Endothelial cell of umbilical vein (primary cell): ENCODE measurements at regions not wholly inside any gene's neighbourhood (a gene's known extent, or its start where the extent isn't known, plus 50 kb on each side); places are given as distances from the start of the nearest gene placed in this dataset.

Experiments used
- BruUV-seq: library from RNA; stranded (reverse); fragments of 400-500 nt; replicated peaks from 2 replicates; lab custom pipeline; 2021; lab: Mats Ljungman, UMichigan
- CTCF ChIA-PET: fragments of 300-600, 350-600 bp; sonication (Branson Sonifier 250); formaldehyde crosslinking; loops from one replicate; lab custom pipeline; 2021; ENCODE audit warnings: antibody characterized with exemption, inconsistent platforms; lab: Charles Lee
- POLR2A ChIA-PET: fragments of 300-600, 350-600 bp; sonication (Branson Sonifier 250); formaldehyde crosslinking; loops from one replicate; lab custom pipeline; 2021; ENCODE audit warnings: antibody characterized with exemption, inconsistent platforms; lab: Charles Lee
- DNase-seq: peaks from one replicate; pipeline ENCODE4 v3.0.0-alpha.2; 2011; ENCODE audit warnings: low read depth, low spot score
- FAIRE-seq: peaks from 2 replicates; lab custom pipeline; 2011; peaks lifted over from hg19 to GRCh38; lab: Jason Lieb, UNC
- H2AFZ ChIP-seq: 2 replicates; pipeline ENCODE4 v1.6.0; 2012; ENCODE audit warnings: low read depth, low read length, control low read depth, inconsistent platforms
- H3K27ac ChIP-seq: 2 replicates; pipeline ENCODE4 v1.5.1; 2011; ENCODE audit warnings: low read depth, mild to moderate bottlenecking, control low read depth, low read length, moderate library complexity; ENCODE audit not compliant: insufficient read depth
- H3K27me3 ChIP-seq, 2 experiments: 2 replicates each; pipeline versions ENCODE4 v1.6.0 to v1.6.1; 2011; ENCODE audit warnings: low read length in 2 of 2, mixed read lengths in 1 of 2; ENCODE audit not compliant: control insufficient read depth in 2 of 2, insufficient read depth in 2 of 2
- H3K36me3 ChIP-seq, 2 experiments: 2 replicates in 1 of 2; 3 replicates in 1 of 2; pipeline ENCODE4 v1.5.1; 2011; ENCODE audit warnings: low read length in 2 of 2, mild to moderate bottlenecking in 1 of 2, moderate library complexity in 1 of 2; ENCODE audit not compliant: control insufficient read depth in 2 of 2, insufficient read depth in 2 of 2; ENCODE audit errors: extremely low read depth in 1 of 2
- H3K4me1 ChIP-seq: 3 replicates; pipeline ENCODE4 v1.5.1; 2011; ENCODE audit warnings: mild to moderate bottlenecking, low read length; ENCODE audit not compliant: control insufficient read depth, insufficient read depth; ENCODE audit errors: extremely low read depth
- H3K4me2 ChIP-seq: 2 replicates; pipeline ENCODE4 v1.6.1; 2011; ENCODE audit warnings: low read length, control low read depth, mixed read lengths; ENCODE audit not compliant: insufficient read depth
- H3K4me3 ChIP-seq, 3 experiments: fragments of 200-600 bp in 1 of 3; sonication (generic), shearing (Covaris generic) in 1 of 3; replicated peaks in 1 of 3; 2 replicates each; pipeline ENCODE4 v1.5.1; 2011 to 2016; ENCODE audit warnings: control low read depth in 3 of 3, low read length in 3 of 3, mild to moderate bottlenecking in 2 of 3, inconsistent platforms in 1 of 3, low read depth in 1 of 3, moderate library complexity in 1 of 3; ENCODE audit not compliant: insufficient read depth in 1 of 3
- H3K79me2 ChIP-seq: 2 replicates; pipeline ENCODE4 v1.6.0; 2012; ENCODE audit warnings: low read length, inconsistent platforms; ENCODE audit not compliant: control insufficient read depth, insufficient read depth
- H3K9ac ChIP-seq: replicated peaks from 2 replicates; pipeline ENCODE3; 2011; ENCODE audit warnings: low read length, control low read depth; ENCODE audit not compliant: insufficient read depth; ENCODE audit errors: extremely low read depth
- H3K9me1 ChIP-seq: replicated peaks from 3 replicates; pipeline ENCODE4 v1.6.0; 2011; ENCODE audit warnings: mild to moderate bottlenecking, low read length; ENCODE audit not compliant: control insufficient read depth, insufficient read depth; ENCODE audit errors: extremely low read depth
- H3K9me3 ChIP-seq: replicated peaks from 2 replicates; pipeline ENCODE4 v1.5.1; 2012; ENCODE audit warnings: low read length, inconsistent platforms; ENCODE audit not compliant: control insufficient read depth, insufficient read depth
- H4K20me1 ChIP-seq: replicated peaks from 2 replicates; pipeline ENCODE3; 2011; ENCODE audit warnings: mild to moderate bottlenecking, low read length; ENCODE audit not compliant: control insufficient read depth, insufficient read depth; ENCODE audit errors: extremely low read depth
- CTCF ChIP-seq, 2 donors: IDR thresholded peaks; 1 replicate in 1 of 2; 2 replicates in 1 of 2; pipeline ENCODE4 v1.5.1; 2011; ENCODE audit warnings: low read length in 2 of 2, mild to moderate bottlenecking in 2 of 2, moderate library complexity in 2 of 2, control low read depth in 1 of 2, inconsistent platforms in 1 of 2, low read depth in 1 of 2; ENCODE audit not compliant: insufficient read depth in 1 of 2; ENCODE audit errors: extremely low read depth in 1 of 2
- EZH2 ChIP-seq: IDR thresholded peaks from 2 replicates; pipeline ENCODE4 v1.6.1; 2012; ENCODE audit warnings: borderline replicate concordance, low read depth, mild to moderate bottlenecking, moderate library complexity, low read length, inconsistent platforms; ENCODE audit not compliant: severe bottlenecking
- FOS ChIP-seq: IDR thresholded peaks from 2 replicates; pipeline ENCODE4 v1.6.1; 2011; ENCODE audit warnings: mild to moderate bottlenecking, low read length, moderate library complexity, borderline replicate concordance; ENCODE audit not compliant: insufficient read depth
- GATA2 ChIP-seq: IDR thresholded peaks from 2 replicates; pipeline ENCODE4 v1.7.0; 2011; ENCODE audit warnings: low read depth, mild to moderate bottlenecking, moderate library complexity, mixed read lengths, low read length; ENCODE audit not compliant: insufficient read length, insufficient read depth
- JUN ChIP-seq: IDR thresholded peaks from 2 replicates; pipeline ENCODE4 v1.6.1; 2011; ENCODE audit warnings: borderline replicate concordance, low read depth; ENCODE audit not compliant: insufficient read length, insufficient read depth
- MYC ChIP-seq: IDR thresholded peaks from one replicate; pipeline ENCODE4 v1.6.1; 2011; ENCODE audit warnings: mild to moderate bottlenecking, low read depth, low read length
- POLR2A ChIP-seq: IDR thresholded peaks from 2 replicates; pipeline ENCODE4 v1.6.1; 2012; ENCODE audit warnings: low read depth, mild to moderate bottlenecking, control low read depth, low read length
- POLR2AphosphoS5 ChIP-seq: IDR thresholded peaks from 2 replicates; pipeline ENCODE4 v1.6.1; 2012; ENCODE audit warnings: low read depth, mild to moderate bottlenecking, control low read depth, low read length, moderate library complexity; ENCODE audit not compliant: insufficient read depth
- dilution Hi-C: fragments of 300-500 bp; cut with MboI; formaldehyde crosslinking; loops from one replicate; pipeline ENCODE4 v1.15.0; 2019; ENCODE audit warnings: low sequenced_read_pairs; ENCODE audit not compliant: extremely low pct_ligation_motif_present
- intact Hi-C: fragments of 100-400 bp; cut with micrococcal nuclease; formaldehyde crosslinking; loops from one replicate; pipeline ENCODE4 v1.10.0; 2022
- TF ChIP-seq, protein P1 (sequence below): IDR thresholded peaks from 2 replicates; pipeline ENCODE4 v1.6.1; 2011; ENCODE audit not compliant: insufficient read depth, insufficient read length

DNA sequence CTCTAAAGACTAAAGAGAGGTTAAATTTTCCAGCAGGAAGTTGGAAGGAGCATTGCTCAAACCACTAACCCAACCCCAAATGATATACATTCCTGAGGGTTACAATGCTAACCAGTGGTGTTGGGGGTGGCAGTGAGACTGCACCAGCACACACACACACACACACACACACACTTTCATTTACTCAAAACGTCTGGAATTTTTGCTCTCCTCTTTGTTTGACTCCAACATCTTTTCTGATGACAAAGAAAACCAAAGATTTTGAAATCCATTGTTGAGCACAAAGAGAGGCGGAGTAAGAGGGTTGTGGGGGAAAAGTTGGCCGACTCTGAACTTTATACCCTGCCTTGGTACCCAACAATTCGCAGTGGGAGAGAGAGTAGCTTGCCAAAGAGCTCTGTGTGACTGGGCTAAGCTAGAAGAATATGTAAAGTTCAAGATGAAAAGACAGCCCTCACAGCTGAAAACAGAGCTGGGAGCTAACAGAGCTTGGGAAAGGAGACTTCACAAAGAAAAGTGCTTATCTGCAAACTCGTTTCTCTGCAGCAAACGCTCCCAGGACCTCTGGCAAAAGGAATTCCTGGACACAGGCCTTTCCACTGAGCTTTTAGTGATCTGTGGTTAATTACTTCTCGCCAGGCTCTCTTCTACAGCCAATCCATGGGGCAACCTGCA lies 426.0 kb upstream of the CDH11 start:
- no peak overlapping the region for H3K4me3 ChIP-seq
- BruUV-seq = no TSS peak
- FAIRE-seq (no peak), DNase-seq (no peak)
- no peaks in the 10 kb centered on the region for H3K9me3 ChIP-seq
- H3K27me3 ChIP-seq = no peaks in the 10 kb centered on the region
- no peak overlapping the region for H3K27ac ChIP-seq
- H3K9me1 ChIP-seq = no peaks in the 10 kb centered on the region
- H4K20me1 ChIP-seq = no peaks in the 10 kb centered on the region
- no peaks in the 10 kb centered on the region for H3K4me1 ChIP-seq
- no peak overlapping the region for H2AFZ ChIP-seq
- intact Hi-C loops = no loop called here
- no peaks in the 10 kb centered on the region for H3K79me2 ChIP-seq
- ChIA-PET CTCF (no interaction called here), POLR2A (no interaction called here)
- H3K4me2 ChIP-seq = no peak overlapping the region
- no peaks in the 10 kb centered on the region for H3K36me3 ChIP-seq
- H3K9ac ChIP-seq = no peak overlapping the region
- dilution Hi-C loops = no loop called here
- TF ChIP-seq POLR2AphosphoS5 = no peak
- TF ChIP-seq JUN = no peak
- no peak for TF ChIP-seq EZH2
- no peak for TF ChIP-seq POLR2A
- TF ChIP-seq, protein P1, sequence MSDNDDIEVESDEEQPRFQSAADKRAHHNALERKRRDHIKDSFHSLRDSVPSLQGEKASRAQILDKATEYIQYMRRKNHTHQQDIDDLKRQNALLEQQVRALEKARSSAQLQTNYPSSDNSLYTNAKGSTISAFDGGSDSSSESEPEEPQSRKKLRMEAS = no peak
- no peak for TF ChIP-seq MYC
- no peak for TF ChIP-seq GATA2
- TF ChIP-seq FOS = no peak
- no peak for TF ChIP-seq CTCF (IDR thresholded peaks at IDR 0.05; ENCODE audit: extremely low read depth in 1 of 2, insufficient read depth in 1 of 2, low read depth in 1 of 2, low read length in 2 of 2)
